ENCODE measurements at regions not wholly inside any gene's neighbourhood (a gene's known extent, or its start where the extent isn't known, plus 50 kb on each side); places are given as distances from the start of the nearest gene placed in this dataset.

- POLR2A ChIA-PET, result no interaction called here
- H3K4me3 ChIP-seq (ENCODE audit: low read depth, low read length), result no peak overlapping the region
- DNase-seq (ENCODE audit: low read depth, low spot score), result no peak
- no peak for TF ChIP-seq CTCF (IDR thresholded peaks at IDR 0.05; ENCODE audit: low read depth, low read length)
- no peaks in the 10 kb centered on the region for H3K27me3 ChIP-seq (ENCODE audit: control insufficient read depth, insufficient read depth, low read length)
- no peaks in the 10 kb centered on the region for H3K9me3 ChIP-seq (ENCODE audit: control insufficient read depth, insufficient read depth, low read length)
- CTCF ChIA-PET, result interaction anchor here (1.4 kb wide), 1 partner anchor 1367 kb away, joined by 4 read pairs; no protein-coding TSS in a partner anchor
- H3K27ac ChIP-seq (ENCODE audit: low read depth, low read length), result no peak overlapping the region
These were observed 78.1 kb upstream of the CPHXL start for GRCh38 chr16:75804368-75804767.

DNA sequence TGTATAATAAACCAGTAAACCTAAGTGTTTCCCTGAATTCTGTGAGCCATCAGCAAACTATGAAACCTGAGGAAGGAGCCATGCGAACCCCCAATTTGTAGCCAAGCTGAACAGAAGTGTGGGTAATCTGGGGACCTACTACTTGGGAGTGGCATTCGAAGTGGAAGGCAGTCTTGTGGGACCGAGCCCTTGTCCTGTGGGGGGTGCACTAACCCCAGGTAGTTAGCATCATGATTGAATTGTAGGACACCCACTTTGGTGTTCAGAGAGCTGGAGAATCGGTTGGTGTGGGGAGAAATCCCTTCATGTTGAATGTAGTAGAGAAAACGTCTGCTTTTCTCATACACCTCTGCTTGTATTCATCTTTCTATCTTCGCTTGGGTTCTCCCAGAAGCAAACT lies 79.7 kb upstream of the CPHXL start:
- no peak for TF ChIP-seq CTCF (IDR thresholded peaks at IDR 0.05; ENCODE audit: low read depth, low read length)
- ChIA-PET CTCF (no interaction called here), POLR2A (no interaction called here)
- Histone ChIP-seq H3K27me3 (ENCODE audit: control insufficient read depth, insufficient read depth, low read length) (no peaks in the 10 kb centered on the region), H3K9me3 (ENCODE audit: control insufficient read depth, insufficient read depth, low read length) (no peaks in the 10 kb centered on the region), H3K4me3 (ENCODE audit: low read depth, low read length) (no peak overlapping the region), H3K27ac (ENCODE audit: low read depth, low read length) (no peak overlapping the region)
- DNase-seq (ENCODE audit: low read depth, low spot score), result no peak

DNA sequence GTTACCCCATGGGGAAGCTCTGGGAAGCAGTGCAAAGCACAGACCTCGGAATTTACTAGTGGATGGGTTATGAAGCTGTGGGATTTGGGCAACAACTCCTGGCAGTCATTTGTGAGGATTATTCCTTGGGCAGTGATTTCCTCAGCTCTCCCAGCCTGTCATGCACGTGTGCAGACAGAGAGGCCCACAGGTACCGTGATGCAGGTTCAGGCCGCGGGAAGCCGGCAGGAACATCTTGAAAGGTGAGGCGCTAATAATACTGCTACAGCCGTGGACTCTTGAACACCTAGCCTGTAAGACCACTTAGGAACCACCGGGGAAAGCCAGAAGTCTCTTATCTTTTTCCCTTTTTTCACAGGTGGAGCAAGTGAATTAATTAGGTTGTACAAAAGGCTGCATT lies 80.2 kb upstream of the CPHXL start:
- ChIA-PET POLR2A (no interaction called here), CTCF (interaction anchor here (0.6 kb wide), 1 partner anchor 10 kb away, joined by 6 read pairs; no protein-coding TSS in a partner anchor)
- no peaks in the 10 kb centered on the region for H3K9me3 ChIP-seq (ENCODE audit: control insufficient read depth, insufficient read depth, low read length)
- H3K27me3 ChIP-seq (ENCODE audit: control insufficient read depth, insufficient read depth, low read length), result no peaks in the 10 kb centered on the region
- no peak for DNase-seq (ENCODE audit: low read depth, low spot score)
- no peak for TF ChIP-seq CTCF (IDR thresholded peaks at IDR 0.05; ENCODE audit: low read depth, low read length)
- no peak overlapping the region for H3K4me3 ChIP-seq (ENCODE audit: low read depth, low read length)
- H3K27ac ChIP-seq (ENCODE audit: low read depth, low read length), result no peak overlapping the region

DNA sequence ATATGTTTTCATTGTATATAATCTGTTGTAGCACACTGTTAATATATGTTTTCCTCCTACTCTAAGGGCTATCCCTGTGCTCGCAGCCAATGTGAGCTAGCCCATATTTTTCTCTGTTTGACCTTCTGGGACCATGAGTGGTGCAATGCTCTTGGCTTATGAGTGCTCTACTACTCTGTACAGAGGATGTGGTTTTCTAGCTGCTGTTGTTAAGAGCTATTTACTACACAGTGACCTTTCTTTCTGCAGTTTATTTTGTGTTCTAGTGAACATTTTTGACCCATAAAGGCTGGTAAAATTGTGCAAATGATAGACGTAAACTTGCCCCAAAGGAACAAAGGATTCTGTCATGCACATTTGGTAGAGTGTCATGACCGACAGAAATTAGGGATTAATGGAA lies 84.1 kb upstream of the CPHXL start:
- POLR2A ChIA-PET, result no interaction called here
- TF ChIP-seq CTCF (IDR thresholded peaks at IDR 0.05; ENCODE audit: low read depth, low read length), result no peak

GRCh38 chr16:75811020-75811634 lies 84.8 kb upstream of the CPHXL start:
- ChIA-PET CTCF (no interaction called here), POLR2A (no interaction called here)
- DNase-seq (ENCODE audit: low read depth, low spot score), result no peak
- H3K9me3 ChIP-seq (ENCODE audit: control insufficient read depth, insufficient read depth, low read length), result no peaks in the 10 kb centered on the region
- TF ChIP-seq CTCF (IDR thresholded peaks at IDR 0.05; ENCODE audit: low read depth, low read length), result no peak
- H3K4me3 ChIP-seq (ENCODE audit: low read depth, low read length), result no peak overlapping the region
- H3K27me3 ChIP-seq (ENCODE audit: control insufficient read depth, insufficient read depth, low read length), result no peaks in the 10 kb centered on the region
- no peak overlapping the region for H3K27ac ChIP-seq (ENCODE audit: low read depth, low read length)

More for the DNA sequence above, 84.1 kb upstream of the CPHXL start:
- Histone ChIP-seq H3K27me3 (ENCODE audit: control insufficient read depth, insufficient read depth, low read length) (no peaks in the 10 kb centered on the region), H3K4me3 (ENCODE audit: low read depth, low read length) (no peak overlapping the region), H3K27ac (ENCODE audit: low read depth, low read length) (no peak overlapping the region), H3K9me3 (ENCODE audit: control insufficient read depth, insufficient read depth, low read length) (no peaks in the 10 kb centered on the region)
- no peak for DNase-seq (ENCODE audit: low read depth, low spot score)
- CTCF ChIA-PET, result no interaction called here

All from AG04450 (cell line).